ENCODE measurements at regions not wholly inside any gene's neighbourhood (a gene's known extent, or its start where the extent isn't known, plus 50 kb on each side); places are given as distances from the start of the nearest gene placed in this dataset.

DNA sequence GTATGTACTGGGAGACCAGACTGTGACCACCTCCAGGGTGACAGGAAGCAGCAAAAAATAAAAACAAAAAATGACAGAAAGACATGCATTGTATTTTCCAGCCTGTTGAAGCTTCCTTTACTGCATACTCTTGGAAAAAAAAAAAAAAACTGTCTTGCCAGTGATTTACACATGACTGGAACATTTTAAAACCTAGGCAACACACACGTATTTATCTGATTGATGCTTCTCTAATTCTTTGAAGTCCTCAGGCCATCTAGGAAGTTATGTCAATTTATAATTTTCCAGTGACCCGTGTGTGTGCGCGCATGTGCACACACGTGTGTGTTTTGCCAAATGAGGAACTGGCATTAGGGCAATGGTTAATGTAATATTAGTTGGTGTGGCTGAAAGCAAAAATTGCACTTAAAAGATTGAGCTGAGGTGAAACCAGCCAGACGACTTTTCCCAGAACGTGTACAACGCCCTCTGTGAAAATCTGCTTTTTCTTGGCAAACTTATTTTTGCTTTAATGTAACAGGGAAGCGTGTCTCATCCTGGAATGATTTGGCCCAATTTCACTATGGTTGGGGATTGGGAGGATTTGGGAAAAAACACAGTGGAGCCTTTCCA lies 315.2 kb downstream of the TFAP2A start:
- no peaks in the 10 kb centered on the region for H3K36me3 ChIP-seq (ENCODE audit: control insufficient read depth in 1 of 2, insufficient read depth in 2 of 2, low read length in 2 of 2)
- H3K4me2 ChIP-seq (ENCODE audit: low read length): no peak overlapping the region
- POLR2A ChIA-PET: no interaction called here
- intact Hi-C loops (cut with micrococcal nuclease): no loop called here
- H3K79me2 ChIP-seq (ENCODE audit: insufficient read depth, low read length): no peaks in the 10 kb centered on the region
- H3K9me3 ChIP-seq (ENCODE audit: control insufficient read depth in 1 of 2, insufficient read depth in 1 of 2, low read depth in 1 of 2, low read length in 2 of 2): no peaks in the 10 kb centered on the region
- no peak overlapping the region for H3K4me3 ChIP-seq (replicated peaks in 1 of 2; ENCODE audit: low read depth in 1 of 2, low read length in 2 of 2)
- no peak overlapping the region for H2AFZ ChIP-seq (ENCODE audit: low read depth, low read length, poor library complexity, severe bottlenecking)
- no TSS peak for BruUV-seq (replicated peaks)
- no peaks in the 10 kb centered on the region for H3K9me2 ChIP-seq (ENCODE audit: insufficient read depth)
- no peaks in the 10 kb centered on the region for H3K27me3 ChIP-seq (ENCODE audit: insufficient read depth, low read length)
- H3K27ac ChIP-seq (ENCODE audit: low read depth, low read length): no peak overlapping the region
- no peak for DNase-seq (ENCODE audit: low read depth, low spot score)
- no peak for ATAC-seq
- CTCF ChIA-PET: no interaction called here
- RAD21 ChIA-PET (ENCODE audit: low non-redundant PET in 1 of 2, low total read pairs in 2 of 2, uncharacterized antibody in 2 of 2, unreplicated experiment in 2 of 2): no interaction called here
- no peaks in the 10 kb centered on the region for H3K4me1 ChIP-seq (ENCODE audit: control insufficient read depth in 1 of 2, insufficient read depth in 2 of 2, low read length in 2 of 2)
- TF ChIP-seq POLR2AphosphoS5 (IDR thresholded peaks at IDR 0.05; ENCODE audit: low read depth, low read length) (no peak), SRF (IDR thresholded peaks at IDR 0.05; ENCODE audit: low read depth) (no peak), POLR2A (IDR thresholded peaks at IDR 0.05; ENCODE audit: borderline replicate concordance, extremely low read depth, insufficient read depth, insufficient read length) (no peak), FOSL1 (IDR thresholded peaks at IDR 0.05; ENCODE audit: low read depth) (no peak), ZNF274 (IDR thresholded peaks at IDR 0.05; ENCODE audit: low read depth, low read length) (no peak), YY1 (IDR thresholded peaks at IDR 0.05; ENCODE audit: extremely low read depth, insufficient replicate concordance, low read depth, low read length) (no peak), TCF7L2 (IDR thresholded peaks at IDR 0.05; ENCODE audit: borderline replicate concordance, extremely low read depth, insufficient read depth, insufficient read length) (no peak), EZH2 (IDR thresholded peaks at IDR 0.05) (no peak), SP1 (IDR thresholded peaks at IDR 0.05; ENCODE audit: low read depth) (no peak), EZH2phosphoT487 (IDR thresholded peaks at IDR 0.05; ENCODE audit: borderline replicate concordance) (no peak), ELF1 (IDR thresholded peaks at IDR 0.05; ENCODE audit: borderline replicate concordance, low read depth) (no peak), RAD21 (IDR thresholded peaks at IDR 0.05; ENCODE audit: low read depth) (no peak), EGR1 (IDR thresholded peaks at IDR 0.05; ENCODE audit: low read depth) (no peak), JUND (IDR thresholded peaks at IDR 0.05) (no peak), ZFX (IDR thresholded peaks at IDR 0.05) (no peak), SIN3A (IDR thresholded peaks at IDR 0.05; ENCODE audit: low read depth) (no peak)
- TF ChIP-seq, protein P1, sequence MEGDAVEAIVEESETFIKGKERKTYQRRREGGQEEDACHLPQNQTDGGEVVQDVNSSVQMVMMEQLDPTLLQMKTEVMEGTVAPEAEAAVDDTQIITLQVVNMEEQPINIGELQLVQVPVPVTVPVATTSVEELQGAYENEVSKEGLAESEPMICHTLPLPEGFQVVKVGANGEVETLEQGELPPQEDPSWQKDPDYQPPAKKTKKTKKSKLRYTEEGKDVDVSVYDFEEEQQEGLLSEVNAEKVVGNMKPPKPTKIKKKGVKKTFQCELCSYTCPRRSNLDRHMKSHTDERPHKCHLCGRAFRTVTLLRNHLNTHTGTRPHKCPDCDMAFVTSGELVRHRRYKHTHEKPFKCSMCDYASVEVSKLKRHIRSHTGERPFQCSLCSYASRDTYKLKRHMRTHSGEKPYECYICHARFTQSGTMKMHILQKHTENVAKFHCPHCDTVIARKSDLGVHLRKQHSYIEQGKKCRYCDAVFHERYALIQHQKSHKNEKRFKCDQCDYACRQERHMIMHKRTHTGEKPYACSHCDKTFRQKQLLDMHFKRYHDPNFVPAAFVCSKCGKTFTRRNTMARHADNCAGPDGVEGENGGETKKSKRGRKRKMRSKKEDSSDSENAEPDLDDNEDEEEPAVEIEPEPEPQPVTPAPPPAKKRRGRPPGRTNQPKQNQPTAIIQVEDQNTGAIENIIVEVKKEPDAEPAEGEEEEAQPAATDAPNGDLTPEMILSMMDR (IDR thresholded peaks at IDR 0.05 in 2 of 3, conservative IDR thresholded peaks at IDR 0.05 in 1 of 3; ENCODE audit: borderline replicate concordance in 1 of 3, insufficient read depth in 1 of 3, low read depth in 2 of 3, low read length in 2 of 3): no peak
- TF ChIP-seq, protein P2, sequence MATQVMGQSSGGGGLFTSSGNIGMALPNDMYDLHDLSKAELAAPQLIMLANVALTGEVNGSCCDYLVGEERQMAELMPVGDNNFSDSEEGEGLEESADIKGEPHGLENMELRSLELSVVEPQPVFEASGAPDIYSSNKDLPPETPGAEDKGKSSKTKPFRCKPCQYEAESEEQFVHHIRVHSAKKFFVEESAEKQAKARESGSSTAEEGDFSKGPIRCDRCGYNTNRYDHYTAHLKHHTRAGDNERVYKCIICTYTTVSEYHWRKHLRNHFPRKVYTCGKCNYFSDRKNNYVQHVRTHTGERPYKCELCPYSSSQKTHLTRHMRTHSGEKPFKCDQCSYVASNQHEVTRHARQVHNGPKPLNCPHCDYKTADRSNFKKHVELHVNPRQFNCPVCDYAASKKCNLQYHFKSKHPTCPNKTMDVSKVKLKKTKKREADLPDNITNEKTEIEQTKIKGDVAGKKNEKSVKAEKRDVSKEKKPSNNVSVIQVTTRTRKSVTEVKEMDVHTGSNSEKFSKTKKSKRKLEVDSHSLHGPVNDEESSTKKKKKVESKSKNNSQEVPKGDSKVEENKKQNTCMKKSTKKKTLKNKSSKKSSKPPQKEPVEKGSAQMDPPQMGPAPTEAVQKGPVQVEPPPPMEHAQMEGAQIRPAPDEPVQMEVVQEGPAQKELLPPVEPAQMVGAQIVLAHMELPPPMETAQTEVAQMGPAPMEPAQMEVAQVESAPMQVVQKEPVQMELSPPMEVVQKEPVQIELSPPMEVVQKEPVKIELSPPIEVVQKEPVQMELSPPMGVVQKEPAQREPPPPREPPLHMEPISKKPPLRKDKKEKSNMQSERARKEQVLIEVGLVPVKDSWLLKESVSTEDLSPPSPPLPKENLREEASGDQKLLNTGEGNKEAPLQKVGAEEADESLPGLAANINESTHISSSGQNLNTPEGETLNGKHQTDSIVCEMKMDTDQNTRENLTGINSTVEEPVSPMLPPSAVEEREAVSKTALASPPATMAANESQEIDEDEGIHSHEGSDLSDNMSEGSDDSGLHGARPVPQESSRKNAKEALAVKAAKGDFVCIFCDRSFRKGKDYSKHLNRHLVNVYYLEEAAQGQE (IDR thresholded peaks at IDR 0.05; ENCODE audit: low read depth): no peak
- TF ChIP-seq, protein P3, sequence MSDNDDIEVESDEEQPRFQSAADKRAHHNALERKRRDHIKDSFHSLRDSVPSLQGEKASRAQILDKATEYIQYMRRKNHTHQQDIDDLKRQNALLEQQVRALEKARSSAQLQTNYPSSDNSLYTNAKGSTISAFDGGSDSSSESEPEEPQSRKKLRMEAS (IDR thresholded peaks at IDR 0.05): no peak
- TF ChIP-seq, protein P4, sequence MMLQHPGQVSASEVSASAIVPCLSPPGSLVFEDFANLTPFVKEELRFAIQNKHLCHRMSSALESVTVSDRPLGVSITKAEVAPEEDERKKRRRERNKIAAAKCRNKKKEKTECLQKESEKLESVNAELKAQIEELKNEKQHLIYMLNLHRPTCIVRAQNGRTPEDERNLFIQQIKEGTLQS (IDR thresholded peaks at IDR 0.05): no peak
- H3K9ac ChIP-seq (ENCODE audit: low read length): no peak overlapping the region
- H4K20me1 ChIP-seq (ENCODE audit: insufficient read depth): no peaks in the 10 kb centered on the region
